A673 (cell line): ENCODE measurements at regions not wholly inside any gene's neighbourhood (a gene's known extent, or its start where the extent isn't known, plus 50 kb on each side); places are given as distances from the start of the nearest gene placed in this dataset.

Experiments
- BruUV-seq: library from RNA; stranded (reverse); fragments of 400-500 nt; replicated peaks from 2 replicates; lab custom pipeline; 2021; lab: Mats Ljungman, UMichigan
- CTCF ChIA-PET: fragments of 300-600 bp; sonication (Branson Sonifier 250); formaldehyde crosslinking; loops from one replicate; lab custom pipeline; 2022; ENCODE audit warnings: antibody characterized with exemption; lab: Charles Lee
- POLR2A ChIA-PET: fragments of 300-600 bp; sonication (Branson Sonifier 250); formaldehyde crosslinking; loops from one replicate; lab custom pipeline; 2022; ENCODE audit warnings: antibody characterized with exemption; ENCODE audit not compliant: low non-redundant PET; lab: Charles Lee
- DNase-seq: peaks from one replicate; pipeline ENCODE4 v3.0.0-alpha.2; 2015; ENCODE audit warnings: low spot score
- H3K27ac ChIP-seq: fragments of 200-600 bp; sonication (generic); 2 replicates; pipeline ENCODE4 v1.5.1; 2016; ENCODE audit warnings: mixed run types, low read depth, mild to moderate bottlenecking, mixed read lengths, antibody characterized with exemption, low read length; ENCODE audit not compliant: poor library complexity, severe bottlenecking
- H3K27me3 ChIP-seq: fragments of 200-600 bp; sonication (generic); replicated peaks from 2 replicates; pipeline ENCODE4 v1.6.1; 2017; ENCODE audit warnings: mixed run types, low read depth, mild to moderate bottlenecking, mixed read lengths, antibody characterized with exemption, low read length; ENCODE audit not compliant: insufficient read depth, poor library complexity
- H3K36me3 ChIP-seq: fragments of 200-600 bp; sonication (generic); 2 replicates; pipeline ENCODE4 v1.6.1; 2016; ENCODE audit warnings: mixed run types, mild to moderate bottlenecking, mixed read lengths, antibody characterized with exemption, low read length; ENCODE audit not compliant: insufficient read depth, poor library complexity, severe bottlenecking
- H3K4me1 ChIP-seq: fragments of 200-600 bp; sonication (generic); 2 replicates; pipeline ENCODE4 v1.6.1; 2017; ENCODE audit warnings: mixed run types, mild to moderate bottlenecking, mixed read lengths, antibody characterized with exemption, low read length; ENCODE audit not compliant: insufficient read depth, poor library complexity, severe bottlenecking
- H3K4me3 ChIP-seq: fragments of 200-600 bp; sonication (generic); 2 replicates; pipeline ENCODE4 v1.5.1; 2016; ENCODE audit warnings: low read depth, mixed run types, mild to moderate bottlenecking, mixed read lengths, low read length; ENCODE audit not compliant: poor library complexity, severe bottlenecking
- H3K9me3 ChIP-seq: fragments of 200-600 bp; sonication (generic); 2 replicates; pipeline ENCODE4 v1.6.1; 2016; ENCODE audit warnings: mixed run types, low read depth, mild to moderate bottlenecking, mixed read lengths, antibody characterized with exemption, low read length; ENCODE audit not compliant: poor library complexity, severe bottlenecking
- CTCF ChIP-seq: fragments of 300-800, 200-600 bp; sonication (generic); conservative IDR thresholded peaks from 2 replicates; pipeline ENCODE4 v1.5.1; 2017; ENCODE audit warnings: low read depth, mild to moderate bottlenecking, antibody characterized with exemption, low read length, moderate library complexity, mixed read lengths
- EZH2 ChIP-seq: fragments of 200-600 bp; sonication (generic); IDR thresholded peaks from 2 replicates; pipeline ENCODE4 v1.6.1; 2017; ENCODE audit warnings: borderline replicate concordance, low read depth, mild to moderate bottlenecking, mixed read lengths, antibody characterized with exemption, low read length; ENCODE audit not compliant: poor library complexity, severe bottlenecking
- intact Hi-C: fragments of 100-400 bp; cut with micrococcal nuclease; formaldehyde crosslinking; loops from one replicate; pipeline ENCODE4 v1.10.0; 2022; ENCODE audit not compliant: unreplicated experiment

GRCh38 chr11:104624021-104624420, 274.2 kb downstream of the CASP12 start:
- CTCF ChIA-PET, result no interaction called here
- H3K36me3 ChIP-seq, result no peaks in the 10 kb centered on the region
- intact Hi-C loops, result no loop called here
- H3K4me1 ChIP-seq, result peaks cover 29% of the 10 kb centered on the region
- H3K4me3 ChIP-seq, result no peak overlapping the region
- no TSS peak for BruUV-seq
- POLR2A ChIA-PET, result no interaction called here
- no peak for TF ChIP-seq EZH2
- no peak for TF ChIP-seq CTCF
- H3K9me3 ChIP-seq, result no peaks in the 10 kb centered on the region
- peak; percentile 43 for DNase-seq
- H3K27ac ChIP-seq, result no peak overlapping the region
- no peaks in the 10 kb centered on the region for H3K27me3 ChIP-seq

GRCh38 chr11:104623518-104623917, 274.7 kb downstream of the CASP12 start:
- Histone ChIP-seq H3K36me3 (no peaks in the 10 kb centered on the region), H3K9me3 (no peaks in the 10 kb centered on the region), H3K27me3 (no peaks in the 10 kb centered on the region), H3K4me3 (no peak overlapping the region), H3K4me1 (peaks cover 29% of the 10 kb centered on the region), H3K27ac (no peak overlapping the region)
- ChIA-PET CTCF (no interaction called here), POLR2A (no interaction called here)
- TF ChIP-seq CTCF, result no peak
- no peak for TF ChIP-seq EZH2
- intact Hi-C loops, result no loop called here
- no peak for DNase-seq
- no TSS peak for BruUV-seq

- TF ChIP-seq EZH2 (no peak), CTCF (no peak)
- Histone ChIP-seq H3K4me1 (peaks cover 29% of the 10 kb centered on the region), H3K27me3 (no peaks in the 10 kb centered on the region), H3K9me3 (no peaks in the 10 kb centered on the region), H3K27ac (no peak overlapping the region), H3K4me3 (no peak overlapping the region), H3K36me3 (no peaks in the 10 kb centered on the region)
- BruUV-seq, result no TSS peak
- POLR2A ChIA-PET, result no interaction called here
- intact Hi-C loops, result no loop called here
- CTCF ChIA-PET, result no interaction called here
- no peak for DNase-seq
Observed at GRCh38 chr11:104620991-104621390, 277.3 kb downstream of the CASP12 start.
